ENCODE measurements at regions not wholly inside any gene's neighbourhood (a gene's known extent, or its start where the extent isn't known, plus 50 kb on each side); places are given as distances from the start of the nearest gene placed in this dataset.

DNA sequence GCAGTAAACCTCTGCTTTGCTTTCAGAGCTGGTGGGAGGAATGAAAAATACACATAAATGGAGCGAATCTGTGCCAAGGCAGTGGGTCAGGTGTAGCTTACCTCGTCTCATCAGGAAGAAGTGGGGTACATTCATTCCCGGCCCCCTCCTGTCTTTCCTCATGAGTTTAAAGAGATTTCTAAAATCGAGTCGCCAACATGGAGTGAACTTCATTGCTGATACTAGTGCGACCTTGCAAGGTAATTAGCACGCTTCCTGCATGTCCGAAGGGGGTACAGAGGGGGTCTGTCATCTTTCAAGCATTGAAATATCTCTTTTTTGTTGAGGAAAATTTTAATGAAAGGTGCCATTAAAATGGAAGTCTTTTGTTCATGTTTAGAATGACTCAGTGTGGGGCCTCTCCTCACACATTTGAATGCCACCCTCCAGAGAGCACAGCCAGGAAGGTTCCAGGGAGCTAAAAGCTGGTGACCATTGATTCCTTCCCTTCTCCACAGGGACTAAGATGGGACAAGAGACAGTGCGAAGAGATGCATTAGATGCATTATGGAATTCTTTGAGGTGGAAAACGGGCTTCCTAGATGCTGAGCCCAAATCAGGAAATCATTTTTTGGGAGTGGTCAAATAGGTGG is 114.2 kb downstream of the IRX1 start:
- Histone ChIP-seq H3K79me2 (ENCODE audit: insufficient read depth, low read length) (no peaks in the 10 kb centered on the region), H3K27ac (ENCODE audit: low read depth, low read length) (no peak overlapping the region), H3K27me3 (ENCODE audit: insufficient read depth, low read length) (no peaks in the 10 kb centered on the region), H3K4me2 (ENCODE audit: low read length) (no peak overlapping the region), H3K4me3 (ENCODE audit: insufficient read depth, low read depth, low read length) (no peak overlapping the region), H3K36me3 (ENCODE audit: insufficient read depth, low read length) (no peaks in the 10 kb centered on the region), H4K20me1 (ENCODE audit: insufficient read depth, low read length) (no peaks in the 10 kb centered on the region), H3K9ac (ENCODE audit: low read length) (no peak overlapping the region), H3K9me3 (ENCODE audit: insufficient read depth, low read depth, low read length) (no peaks in the 10 kb centered on the region), H2AFZ (ENCODE audit: low read depth, low read length) (no peak overlapping the region), H3K4me1 (ENCODE audit: insufficient read depth, low read length) (no peaks in the 10 kb centered on the region)
- Mint-ChIP-seq H3K9me3 (ENCODE audit: unreplicated experiment) (peaks cover 2% of the 10 kb centered on the region), H3K4me3 (ENCODE audit: unreplicated experiment) (no peak overlapping the region), H3K4me1 (ENCODE audit: low read depth, unreplicated experiment) (no peaks in the 10 kb centered on the region), H3K27ac (ENCODE audit: unreplicated experiment) (no peak overlapping the region), H3K27me3 (ENCODE audit: low read depth, unreplicated experiment) (peaks cover 20% of the 10 kb centered on the region), H3K36me3 (ENCODE audit: low read depth, unreplicated experiment) (no peaks in the 10 kb centered on the region)
- DNase-seq (ENCODE audit: low read depth) (no peak), FAIRE-seq (no peak)
- TF ChIP-seq EZH2 (IDR thresholded peaks at IDR 0.05; ENCODE audit: insufficient read depth, low read length), result no peak
- TF ChIP-seq, protein P1, sequence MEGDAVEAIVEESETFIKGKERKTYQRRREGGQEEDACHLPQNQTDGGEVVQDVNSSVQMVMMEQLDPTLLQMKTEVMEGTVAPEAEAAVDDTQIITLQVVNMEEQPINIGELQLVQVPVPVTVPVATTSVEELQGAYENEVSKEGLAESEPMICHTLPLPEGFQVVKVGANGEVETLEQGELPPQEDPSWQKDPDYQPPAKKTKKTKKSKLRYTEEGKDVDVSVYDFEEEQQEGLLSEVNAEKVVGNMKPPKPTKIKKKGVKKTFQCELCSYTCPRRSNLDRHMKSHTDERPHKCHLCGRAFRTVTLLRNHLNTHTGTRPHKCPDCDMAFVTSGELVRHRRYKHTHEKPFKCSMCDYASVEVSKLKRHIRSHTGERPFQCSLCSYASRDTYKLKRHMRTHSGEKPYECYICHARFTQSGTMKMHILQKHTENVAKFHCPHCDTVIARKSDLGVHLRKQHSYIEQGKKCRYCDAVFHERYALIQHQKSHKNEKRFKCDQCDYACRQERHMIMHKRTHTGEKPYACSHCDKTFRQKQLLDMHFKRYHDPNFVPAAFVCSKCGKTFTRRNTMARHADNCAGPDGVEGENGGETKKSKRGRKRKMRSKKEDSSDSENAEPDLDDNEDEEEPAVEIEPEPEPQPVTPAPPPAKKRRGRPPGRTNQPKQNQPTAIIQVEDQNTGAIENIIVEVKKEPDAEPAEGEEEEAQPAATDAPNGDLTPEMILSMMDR (IDR thresholded peaks at IDR 0.05; ENCODE audit: insufficient read depth, low read depth, low read length), result no peak

GRCh38 chr5:3715062-3715461 is 119.4 kb downstream of the IRX1 start:
- DNase-seq (ENCODE audit: low read depth) (no peak), FAIRE-seq (no peak)
- Histone ChIP-seq H3K9me3 (ENCODE audit: insufficient read depth, low read depth, low read length) (peaks cover 4% of the 10 kb centered on the region), H3K27me3 (ENCODE audit: insufficient read depth, low read length) (no peaks in the 10 kb centered on the region), H3K79me2 (ENCODE audit: insufficient read depth, low read length) (no peaks in the 10 kb centered on the region), H3K27ac (ENCODE audit: low read depth, low read length) (no peak overlapping the region), H3K36me3 (ENCODE audit: insufficient read depth, low read length) (no peaks in the 10 kb centered on the region), H4K20me1 (ENCODE audit: insufficient read depth, low read length) (no peaks in the 10 kb centered on the region), H3K4me2 (ENCODE audit: low read length) (no peak overlapping the region), H3K4me3 (ENCODE audit: insufficient read depth, low read depth, low read length) (no peak overlapping the region), H3K9ac (ENCODE audit: low read length) (no peak overlapping the region), H2AFZ (ENCODE audit: low read depth, low read length) (no peak overlapping the region), H3K4me1 (ENCODE audit: insufficient read depth, low read length) (no peaks in the 10 kb centered on the region)
- no peak overlapping the region for H3K27ac Mint-ChIP-seq (ENCODE audit: unreplicated experiment)
- no peaks in the 10 kb centered on the region for H3K36me3 Mint-ChIP-seq (ENCODE audit: low read depth, unreplicated experiment)
- peaks cover 9% of the 10 kb centered on the region for H3K27me3 Mint-ChIP-seq (ENCODE audit: low read depth, unreplicated experiment)
- TF ChIP-seq, protein P1 (IDR thresholded peaks at IDR 0.05; ENCODE audit: insufficient read depth, low read depth, low read length), result no peak
- TF ChIP-seq EZH2 (IDR thresholded peaks at IDR 0.05; ENCODE audit: insufficient read depth, low read length), result no peak
- H3K4me3 Mint-ChIP-seq (ENCODE audit: unreplicated experiment), result no peak overlapping the region
- no peaks in the 10 kb centered on the region for H3K4me1 Mint-ChIP-seq (ENCODE audit: low read depth, unreplicated experiment)
- H3K9me3 Mint-ChIP-seq (ENCODE audit: unreplicated experiment), result peaks cover 2% of the 10 kb centered on the region

DNA sequence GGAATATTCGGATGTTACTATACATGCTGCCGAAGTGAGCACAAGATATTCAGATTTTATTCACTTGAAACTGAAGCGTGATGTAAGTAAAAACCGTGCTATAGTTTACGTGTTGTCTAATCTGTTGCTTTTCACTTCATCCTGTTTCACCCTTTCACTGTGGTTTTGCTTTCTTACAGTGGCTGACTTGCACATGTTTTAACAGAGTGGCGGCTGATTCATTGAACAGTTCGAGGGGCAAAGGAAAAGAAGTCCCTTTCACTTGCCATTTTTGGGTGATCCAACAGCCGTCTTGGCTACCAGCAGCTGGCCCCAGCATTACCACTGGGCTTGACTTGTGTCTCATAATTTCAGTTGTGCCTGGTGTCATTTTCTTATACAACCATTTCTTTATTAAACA is 134.0 kb downstream of the IRX1 start:
- Mint-ChIP-seq H3K4me1 (ENCODE audit: low read depth, unreplicated experiment) (no peaks in the 10 kb centered on the region), H3K27me3 (ENCODE audit: low read depth, unreplicated experiment) (peaks cover 25% of the 10 kb centered on the region), H3K9me3 (ENCODE audit: unreplicated experiment) (no peaks in the 10 kb centered on the region), H3K36me3 (ENCODE audit: low read depth, unreplicated experiment) (no peaks in the 10 kb centered on the region), H3K4me3 (ENCODE audit: unreplicated experiment) (no peak overlapping the region), H3K27ac (ENCODE audit: unreplicated experiment) (no peak overlapping the region)
- Histone ChIP-seq H3K4me3 (ENCODE audit: insufficient read depth, low read depth, low read length) (no peak overlapping the region), H3K27me3 (ENCODE audit: insufficient read depth, low read length) (no peaks in the 10 kb centered on the region), H4K20me1 (ENCODE audit: insufficient read depth, low read length) (no peaks in the 10 kb centered on the region), H3K79me2 (ENCODE audit: insufficient read depth, low read length) (no peaks in the 10 kb centered on the region), H3K9me3 (ENCODE audit: insufficient read depth, low read depth, low read length) (no peaks in the 10 kb centered on the region), H2AFZ (ENCODE audit: low read depth, low read length) (no peak overlapping the region), H3K9ac (ENCODE audit: low read length) (no peak overlapping the region), H3K4me2 (ENCODE audit: low read length) (no peak overlapping the region), H3K36me3 (ENCODE audit: insufficient read depth, low read length) (no peaks in the 10 kb centered on the region), H3K27ac (ENCODE audit: low read depth, low read length) (no peak overlapping the region), H3K4me1 (ENCODE audit: insufficient read depth, low read length) (no peaks in the 10 kb centered on the region)
- FAIRE-seq, result no peak
- TF ChIP-seq, protein P1 (IDR thresholded peaks at IDR 0.05; ENCODE audit: insufficient read depth, low read depth, low read length), result no peak
- TF ChIP-seq EZH2 (IDR thresholded peaks at IDR 0.05; ENCODE audit: insufficient read depth, low read length), result no peak
- no peak for DNase-seq (ENCODE audit: low read depth)
